ENCODE measurements at regions not wholly inside any gene's neighbourhood (a gene's known extent, or its start where the extent isn't known, plus 50 kb on each side); places are given as distances from the start of the nearest gene placed in this dataset.

DNA sequence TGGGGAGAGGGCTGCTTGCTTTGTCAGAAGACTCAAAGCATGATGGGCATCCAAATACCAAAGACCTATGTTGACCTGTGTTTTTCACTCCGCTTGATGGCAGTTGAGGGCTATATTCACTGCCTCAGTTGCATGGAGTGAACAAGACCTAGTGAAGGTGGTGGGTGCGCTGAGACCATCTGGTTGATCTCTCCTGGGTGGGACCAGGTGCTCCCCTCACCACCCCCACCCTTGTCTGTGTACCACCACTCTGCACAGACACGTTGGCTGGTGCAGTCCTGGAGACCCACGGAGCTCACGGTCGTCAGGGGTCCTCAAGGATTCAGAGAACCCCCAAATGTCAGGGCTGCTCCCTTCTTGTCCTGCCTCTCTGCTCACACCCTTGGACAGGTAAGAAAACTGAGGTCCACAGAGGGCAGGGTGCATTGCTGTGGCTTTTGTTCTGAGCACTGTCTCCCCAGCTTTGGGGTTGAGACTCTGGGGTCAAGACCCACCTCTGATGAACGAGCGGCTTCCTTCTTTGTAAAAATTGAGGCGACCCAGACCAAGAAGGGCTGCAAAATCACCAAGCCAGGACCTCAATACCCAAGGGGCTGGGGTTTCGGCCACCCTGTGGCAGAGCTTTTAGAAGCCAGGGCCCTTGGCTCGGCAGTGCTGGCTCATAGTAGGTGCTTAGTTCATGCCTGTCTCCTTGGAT, 166.3 kb upstream of the RTL1 start:
- no peak for DNase-seq

DNA sequence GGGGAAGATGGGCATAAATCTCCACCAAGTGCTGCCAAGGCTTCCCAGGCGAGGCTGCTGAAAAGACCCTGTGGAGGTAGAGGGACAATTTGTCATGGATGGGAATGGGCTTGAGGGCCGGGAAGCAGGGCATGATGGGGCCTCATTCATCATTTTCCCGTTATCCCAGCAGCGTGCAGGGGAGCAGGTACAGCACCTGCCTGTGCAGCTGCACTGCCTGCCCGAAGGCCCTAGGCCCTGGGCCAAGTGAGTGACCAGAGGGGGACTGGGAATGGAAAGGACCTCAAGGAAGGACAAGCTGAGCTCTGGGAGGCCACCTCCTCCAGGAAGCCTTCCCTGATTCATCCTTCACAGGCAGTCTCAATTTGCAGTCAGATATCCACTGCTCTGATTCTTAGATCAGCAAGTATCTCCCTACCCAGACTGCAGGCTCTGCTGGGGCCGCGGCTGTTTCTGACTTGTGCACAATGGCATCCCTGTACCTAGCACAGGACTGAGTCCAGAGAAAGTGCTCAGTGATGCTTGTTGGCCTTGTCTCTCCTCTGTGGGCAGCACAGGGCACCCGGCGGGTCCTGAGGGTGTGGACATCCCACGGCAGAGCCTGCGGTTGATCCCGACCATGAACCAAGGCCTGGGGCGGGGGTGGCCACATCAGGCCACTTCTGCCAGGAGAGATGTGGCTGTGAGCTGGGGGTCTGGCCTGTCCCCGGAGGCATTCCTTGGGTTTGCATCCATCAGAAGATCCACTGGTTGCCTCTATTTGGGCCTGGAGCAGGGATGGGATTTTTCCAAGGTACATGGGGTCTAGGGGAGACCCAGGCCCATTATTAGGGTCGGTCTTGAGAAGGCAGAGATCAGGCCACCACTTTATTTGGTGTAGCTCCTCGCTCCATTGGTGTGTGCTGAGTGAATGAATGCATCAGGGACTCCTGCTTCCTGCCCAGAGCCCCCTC, 167.3 kb upstream of the RTL1 start:
- DNase-seq, result no peak

DNA sequence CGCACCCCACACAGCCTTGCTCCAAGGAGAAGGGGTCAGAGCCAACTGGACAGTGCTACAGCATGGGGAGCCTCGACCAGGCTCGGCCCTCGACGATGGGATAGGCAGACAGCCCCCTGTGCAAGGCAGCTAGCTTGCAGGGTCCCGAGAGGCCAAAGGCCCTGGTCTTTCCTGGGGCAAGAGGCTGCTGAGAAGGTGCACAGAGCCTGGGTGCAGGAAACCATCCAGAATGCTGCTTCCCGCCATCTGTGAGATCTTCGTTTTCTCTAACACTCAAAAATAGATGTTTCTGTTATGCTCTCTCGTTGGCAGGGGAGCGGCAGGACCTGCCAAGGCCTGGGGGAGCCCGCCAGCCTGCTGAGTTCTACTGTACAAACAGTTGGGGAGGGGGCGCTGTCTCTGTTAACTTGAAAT, 168.0 kb upstream of the RTL1 start:
- DNase-seq, result no peak

DNA sequence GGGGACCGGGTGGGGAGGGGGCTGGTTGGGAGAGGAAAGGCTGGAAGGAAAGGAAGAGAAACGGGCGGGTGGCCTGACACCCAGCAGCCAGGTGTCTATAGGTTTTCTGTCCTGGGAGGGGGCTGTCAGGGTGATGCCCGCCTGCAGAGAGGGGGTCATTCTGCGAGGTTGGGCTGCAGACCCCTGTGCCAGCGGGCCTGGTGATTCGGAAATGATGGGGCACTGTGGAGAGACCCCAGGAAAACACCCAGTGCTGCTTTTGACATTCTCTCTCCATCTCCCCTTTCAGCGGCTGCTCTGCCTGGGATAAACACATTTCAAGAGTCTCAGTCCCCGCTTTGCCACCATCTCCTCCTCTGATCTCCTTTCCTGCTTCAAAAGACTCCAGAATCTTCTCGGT, 168.5 kb upstream of the RTL1 start:
- DNase-seq, result no peak

DNA sequence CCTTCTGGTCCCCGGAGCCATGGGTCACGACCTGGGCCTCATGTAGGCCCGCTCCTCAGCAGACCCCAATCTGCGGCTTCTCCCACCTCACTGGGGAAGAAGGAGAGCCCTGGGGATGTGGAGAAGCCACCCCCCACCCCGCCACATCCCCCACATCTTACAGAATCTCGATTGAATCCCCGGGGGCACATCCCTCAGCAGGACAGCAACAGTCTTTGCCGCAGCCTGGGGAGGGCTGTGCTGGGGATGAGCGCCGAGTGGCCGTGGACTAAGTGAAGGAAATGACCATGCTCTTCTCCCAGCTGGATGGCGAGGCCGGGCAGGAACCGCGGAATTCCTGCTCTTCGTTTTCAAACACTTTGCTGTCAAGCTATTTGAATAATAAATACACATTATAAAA, 169.0 kb upstream of the RTL1 start:
- DNase-seq, result no peak

DNA sequence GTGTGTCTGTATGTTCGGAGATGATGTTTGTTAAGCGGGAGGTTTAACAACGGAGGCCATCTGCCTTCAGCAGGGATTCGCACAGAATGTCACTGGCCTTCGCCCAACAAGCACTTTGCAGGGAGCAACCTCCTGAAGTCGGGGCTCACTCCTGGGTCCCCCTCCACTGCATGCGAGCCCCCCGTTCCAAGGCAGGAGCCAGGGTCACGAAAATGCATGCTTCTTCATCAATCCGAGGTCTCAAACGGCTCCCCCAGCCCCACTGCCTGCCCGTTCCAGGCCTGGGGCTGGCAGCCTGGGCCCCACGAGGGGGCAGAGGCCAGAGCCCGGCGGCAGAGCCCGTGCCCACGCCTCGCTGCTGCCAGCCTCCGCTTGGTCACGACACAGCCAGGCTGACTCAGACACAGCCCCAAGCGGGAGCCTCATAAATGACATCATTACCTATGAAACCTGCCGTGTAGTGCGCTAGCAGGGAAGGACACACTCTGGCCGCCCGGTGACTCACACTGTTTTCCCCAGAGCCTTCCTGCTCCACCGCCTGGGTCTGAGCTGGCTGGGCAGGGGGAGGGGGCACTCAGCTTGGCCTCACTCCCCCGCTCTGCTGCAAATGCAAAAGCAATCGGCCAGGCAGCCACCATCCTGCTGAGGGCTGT, 169.5 kb upstream of the RTL1 start:
- DNase-seq, result peak; percentile 32

DNA sequence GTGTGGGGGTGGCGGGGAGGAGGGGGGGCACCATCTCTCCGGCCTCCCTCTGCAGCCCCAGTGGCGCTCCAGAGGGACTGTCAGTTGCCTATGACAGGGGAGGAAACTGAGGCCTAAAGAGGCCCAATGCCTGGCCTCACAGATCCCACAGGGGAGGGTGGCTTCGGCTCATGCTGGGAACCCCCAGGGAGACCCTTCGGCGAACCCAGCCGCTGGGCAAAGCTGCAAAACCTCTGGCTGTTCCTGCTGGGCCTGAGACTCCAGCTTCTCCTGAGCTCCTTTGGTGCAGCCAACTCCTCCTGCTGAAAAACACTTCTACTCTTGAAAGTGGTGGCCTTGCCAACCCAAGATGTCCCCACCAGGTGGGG, 170.1 kb upstream of the RTL1 start:
- DNase-seq, result no peak

DNA sequence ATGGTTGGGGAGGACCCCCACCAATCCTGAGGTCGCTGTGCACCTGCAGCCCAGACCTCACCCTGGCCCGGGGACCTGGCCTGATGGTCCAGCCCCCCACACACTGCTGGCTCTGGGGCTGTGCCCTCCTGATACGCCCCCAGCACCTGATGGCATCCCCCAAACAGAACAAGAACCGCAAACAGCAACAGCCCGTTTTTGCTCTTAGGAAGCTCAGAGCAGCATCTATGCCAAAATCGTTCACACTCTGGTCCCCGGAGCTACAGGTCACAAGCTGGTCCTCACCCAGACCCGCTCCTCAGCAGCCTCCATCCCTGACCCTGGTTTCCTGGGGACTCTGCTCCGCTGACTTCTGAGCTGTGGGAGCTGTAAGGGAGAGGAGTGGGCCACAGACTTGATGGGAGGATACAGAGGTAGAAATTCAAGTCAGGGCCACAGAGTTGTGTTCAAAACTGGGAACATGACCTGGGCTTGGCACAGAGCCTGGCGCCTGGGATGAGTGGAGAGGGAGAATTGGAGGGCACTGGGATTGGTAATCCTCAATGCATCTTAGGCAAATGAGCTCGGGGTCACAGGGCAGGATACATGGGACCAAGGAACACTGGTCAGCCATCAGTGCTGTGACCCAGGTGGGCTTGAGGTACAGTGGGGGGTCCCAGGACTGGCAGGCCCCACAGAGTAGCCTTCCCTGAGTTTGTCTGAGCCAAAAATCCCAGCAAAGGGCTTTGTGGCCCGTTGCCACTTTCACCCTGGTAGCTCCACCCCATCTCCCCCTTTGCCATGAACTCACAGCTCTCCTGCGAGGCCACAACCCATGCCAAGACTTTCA, 170.9 kb upstream of the RTL1 start:
- no peak for DNase-seq

DNA sequence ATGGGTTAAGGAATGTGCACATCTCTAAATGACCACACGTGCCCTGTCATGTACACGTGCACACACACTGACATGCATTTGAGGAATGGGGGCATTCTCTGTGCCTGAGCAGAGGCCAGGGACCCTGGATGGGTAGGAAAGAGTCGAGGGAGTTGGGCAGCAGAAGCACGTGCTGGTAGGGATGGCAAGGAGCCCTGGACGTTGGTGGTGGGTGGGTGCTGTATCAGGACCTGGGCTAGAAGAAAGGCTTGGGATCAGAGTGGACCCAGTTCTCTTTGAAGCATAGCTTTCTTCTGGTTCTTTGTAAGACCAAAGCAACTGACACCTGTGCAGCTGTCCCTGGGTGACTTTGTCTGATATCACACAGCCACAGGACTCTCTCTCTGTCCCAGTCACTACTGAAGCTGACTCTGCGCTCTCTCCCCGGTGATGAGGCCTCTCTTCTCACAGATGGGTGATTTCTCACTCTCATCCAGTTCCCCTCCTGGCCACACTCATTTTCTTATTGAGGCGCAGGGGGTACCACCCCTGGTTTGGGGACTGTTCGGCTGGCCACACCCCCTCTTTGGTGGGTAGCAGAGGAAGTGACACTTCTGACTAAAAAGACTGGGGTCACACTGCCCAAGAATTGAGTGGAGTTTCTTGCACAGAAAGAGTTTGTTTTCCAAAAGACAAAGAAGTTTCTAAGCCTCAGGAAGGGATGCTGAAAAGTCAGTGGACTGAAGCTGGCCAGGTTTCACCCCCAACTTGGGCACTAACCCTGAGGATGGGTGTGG, 171.7 kb upstream of the RTL1 start:
- peak; percentile 8 for DNase-seq

DNA sequence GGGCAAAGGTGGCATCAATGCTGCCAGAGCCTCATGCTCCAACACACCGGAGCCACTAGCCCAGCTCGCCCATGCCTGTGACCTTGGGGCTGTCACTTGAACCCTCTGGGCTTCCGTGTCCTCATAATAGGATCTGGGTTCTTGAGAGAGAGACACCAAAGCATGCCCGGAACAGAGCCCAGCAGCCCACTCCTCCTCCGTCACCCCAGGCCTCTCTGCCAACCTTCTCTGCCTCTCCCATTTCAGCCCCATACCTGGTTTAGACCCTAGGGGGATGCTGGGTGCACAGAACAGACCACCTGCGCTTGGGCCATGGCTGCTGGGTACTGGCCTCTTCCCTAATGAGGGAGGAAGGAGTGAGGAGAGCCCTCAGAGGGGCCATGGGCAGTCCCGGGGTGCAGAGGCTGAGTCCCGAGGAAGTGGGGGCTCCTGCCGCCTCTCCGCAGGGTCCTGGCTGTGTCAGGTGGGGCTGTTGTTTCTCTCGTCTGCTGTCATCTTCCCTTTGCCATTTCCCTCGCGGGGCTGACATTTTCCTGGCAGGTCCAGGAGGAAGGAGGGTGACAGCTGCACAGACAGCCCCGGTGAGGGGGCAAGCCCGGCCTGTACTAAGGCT, 172.4 kb upstream of the RTL1 start:
- DNase-seq, result no peak

DNA sequence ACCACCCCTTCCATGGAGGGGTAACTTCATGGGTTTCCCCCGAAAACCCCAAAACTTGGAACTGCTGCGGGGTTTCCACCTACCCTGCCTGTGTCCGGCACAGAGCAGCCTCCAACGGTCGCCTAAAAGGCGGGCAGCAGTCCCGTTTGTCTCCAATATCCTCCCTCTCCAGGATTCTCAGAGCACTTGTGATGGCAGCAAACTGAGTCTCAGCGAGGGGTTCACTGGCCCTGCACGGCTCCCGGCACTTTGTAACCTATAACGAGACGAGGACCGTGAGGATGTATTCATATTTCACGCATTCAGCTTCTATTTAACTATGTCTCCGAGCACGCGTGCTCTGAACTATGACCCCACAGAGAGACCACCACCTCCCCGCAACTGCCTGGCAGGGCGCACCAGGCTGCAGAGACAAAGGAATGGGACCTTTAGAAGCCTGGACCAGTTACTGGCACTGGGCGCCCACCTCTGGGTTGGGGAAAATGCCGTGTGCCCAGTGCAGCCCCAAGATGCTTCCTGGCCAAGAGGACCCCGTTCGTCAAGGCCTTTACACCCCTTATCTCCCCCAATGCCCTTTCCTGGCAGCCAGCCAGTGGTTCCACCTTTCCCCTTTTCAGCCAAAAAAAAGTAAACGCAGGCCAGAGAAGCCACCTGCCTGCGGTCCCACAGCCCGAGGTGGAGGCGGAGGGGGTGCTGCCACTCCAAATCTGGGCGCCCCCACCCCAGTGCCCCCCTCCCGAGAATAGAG, 173.1 kb upstream of the RTL1 start:
- no peak for DNase-seq

DNA sequence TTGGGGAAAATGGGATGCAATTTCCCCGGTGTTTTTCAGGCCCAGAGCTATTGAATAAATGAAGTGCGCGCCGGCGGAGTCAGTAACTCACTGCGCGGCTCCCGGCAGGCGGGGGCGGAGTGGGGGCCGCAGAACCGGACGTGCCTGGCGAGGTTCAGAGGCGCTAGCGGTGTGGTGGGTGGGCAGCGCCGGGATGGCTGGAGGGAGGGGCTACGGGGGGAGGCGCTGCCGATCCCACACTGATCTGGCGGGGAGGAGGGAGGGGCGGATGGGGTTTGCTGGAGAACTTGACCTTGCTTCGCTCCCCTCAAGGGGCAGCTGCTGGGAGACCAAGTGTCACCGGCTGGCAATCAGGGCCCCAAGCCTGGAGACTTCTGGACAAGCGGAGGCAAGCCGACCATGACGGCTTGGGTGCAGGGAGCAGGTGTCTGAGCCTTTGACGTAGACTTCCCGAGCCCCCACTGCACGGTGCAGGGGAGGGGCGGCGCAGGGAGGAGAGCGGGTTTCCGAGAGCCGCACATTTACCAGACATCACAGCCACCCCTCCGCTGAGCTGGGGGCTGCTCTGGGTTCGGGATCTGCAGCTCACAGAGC, 174.1 kb upstream of the RTL1 start:
- DNase-seq, result no peak

DNA sequence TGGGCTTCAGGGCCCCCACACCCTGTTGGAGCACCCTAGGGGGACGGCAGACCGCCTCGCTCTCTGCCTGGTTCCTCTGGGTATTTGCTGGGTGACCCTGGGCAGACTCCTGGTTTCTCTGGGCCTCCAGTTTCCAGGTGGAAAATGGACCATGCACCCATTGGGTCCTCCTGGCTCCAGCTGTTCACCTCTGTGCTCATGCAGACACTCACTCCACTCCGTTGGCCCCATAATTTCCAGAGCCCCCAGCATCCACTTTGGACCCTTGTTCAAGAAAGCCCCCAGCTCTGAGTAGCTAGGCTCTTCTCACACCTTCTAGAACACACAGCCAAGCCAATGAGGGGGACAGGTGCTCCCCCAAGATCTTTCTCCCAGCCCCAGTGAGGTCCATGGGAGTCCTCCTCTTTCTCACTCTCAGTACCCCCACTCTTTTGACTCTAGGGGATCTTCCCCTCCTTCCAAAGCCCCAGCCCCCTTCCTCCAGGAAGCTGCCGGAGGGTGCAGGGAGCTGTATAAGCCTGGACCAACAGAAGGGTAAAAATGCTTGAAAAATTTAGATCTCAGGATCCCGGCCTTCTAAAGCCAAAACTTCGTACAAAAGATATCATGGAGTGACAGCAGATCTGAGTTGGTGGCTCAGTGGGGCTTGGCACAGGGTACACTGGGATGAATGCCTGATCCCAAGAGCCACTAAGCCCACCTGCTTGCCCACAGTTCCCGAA, 174.8 kb upstream of the RTL1 start:
- no peak for DNase-seq

DNA sequence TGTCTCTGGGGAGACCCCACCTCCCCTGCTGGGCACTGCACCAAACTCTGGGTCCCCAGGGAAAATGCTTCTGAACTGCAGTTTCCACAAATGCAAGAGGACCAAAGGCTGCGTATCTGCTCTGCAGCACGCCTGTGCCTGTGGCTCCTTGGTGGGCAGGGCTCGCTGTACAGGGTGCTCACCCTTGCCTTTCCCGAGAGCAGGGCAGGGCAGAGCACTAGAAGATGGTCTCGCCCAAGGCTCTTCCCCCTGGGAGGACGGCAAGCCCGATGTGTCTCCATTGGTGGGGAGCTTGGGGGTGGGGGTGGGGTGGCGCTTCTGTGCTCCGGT, 175.3 kb upstream of the RTL1 start:
- DNase-seq, result no peak

DNA sequence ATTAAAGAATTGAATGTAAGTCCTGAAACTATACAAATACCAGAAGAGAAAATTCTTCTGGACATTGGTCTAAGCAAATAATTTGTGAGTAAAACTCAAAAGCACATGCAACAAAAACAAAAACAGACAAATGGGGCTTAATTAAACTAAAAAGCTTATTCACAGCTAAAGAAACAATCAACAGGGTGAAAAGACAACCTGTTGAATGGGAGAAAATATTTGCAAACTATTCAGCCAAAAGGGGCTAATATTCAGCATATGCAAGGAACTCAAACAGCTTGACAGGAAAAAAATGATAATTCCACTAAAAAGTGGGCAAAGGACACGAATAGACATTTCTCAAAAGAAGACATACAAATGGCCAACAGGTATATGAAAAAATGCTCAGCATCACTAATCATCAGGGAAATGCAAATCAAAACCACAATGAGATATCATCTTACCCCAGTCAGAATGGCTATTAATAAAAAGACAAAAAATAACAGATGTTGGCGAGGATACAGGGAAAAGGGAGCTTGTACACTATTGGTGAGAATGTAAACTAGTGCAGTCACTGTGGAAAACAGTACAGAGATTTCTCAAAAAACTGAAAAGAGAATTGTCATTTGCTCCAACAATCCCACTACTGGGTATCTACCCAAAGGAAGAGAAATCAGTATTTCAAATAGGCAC, 177.5 kb upstream of the RTL1 start:
- DNase-seq, result no peak

DNA sequence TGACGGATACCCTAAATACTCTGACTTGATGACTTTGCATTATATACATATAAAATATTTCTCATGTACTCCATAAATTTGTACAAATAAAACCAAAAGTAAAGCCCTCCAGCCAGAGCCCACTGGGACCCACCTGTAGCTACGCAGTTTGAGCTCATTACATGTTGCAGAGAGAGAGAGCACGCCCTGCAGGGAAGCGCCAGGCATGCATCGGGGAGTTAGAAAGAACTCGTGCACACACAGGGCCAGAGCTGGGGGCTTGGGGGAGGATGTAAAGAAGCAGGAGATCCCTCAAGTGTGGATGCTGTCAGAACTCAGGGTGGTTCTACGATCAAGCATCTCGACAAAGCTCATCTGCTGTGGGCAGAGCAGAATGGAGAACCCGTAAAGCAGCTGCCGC, 178.5 kb upstream of the RTL1 start:
- no peak for DNase-seq

DNA sequence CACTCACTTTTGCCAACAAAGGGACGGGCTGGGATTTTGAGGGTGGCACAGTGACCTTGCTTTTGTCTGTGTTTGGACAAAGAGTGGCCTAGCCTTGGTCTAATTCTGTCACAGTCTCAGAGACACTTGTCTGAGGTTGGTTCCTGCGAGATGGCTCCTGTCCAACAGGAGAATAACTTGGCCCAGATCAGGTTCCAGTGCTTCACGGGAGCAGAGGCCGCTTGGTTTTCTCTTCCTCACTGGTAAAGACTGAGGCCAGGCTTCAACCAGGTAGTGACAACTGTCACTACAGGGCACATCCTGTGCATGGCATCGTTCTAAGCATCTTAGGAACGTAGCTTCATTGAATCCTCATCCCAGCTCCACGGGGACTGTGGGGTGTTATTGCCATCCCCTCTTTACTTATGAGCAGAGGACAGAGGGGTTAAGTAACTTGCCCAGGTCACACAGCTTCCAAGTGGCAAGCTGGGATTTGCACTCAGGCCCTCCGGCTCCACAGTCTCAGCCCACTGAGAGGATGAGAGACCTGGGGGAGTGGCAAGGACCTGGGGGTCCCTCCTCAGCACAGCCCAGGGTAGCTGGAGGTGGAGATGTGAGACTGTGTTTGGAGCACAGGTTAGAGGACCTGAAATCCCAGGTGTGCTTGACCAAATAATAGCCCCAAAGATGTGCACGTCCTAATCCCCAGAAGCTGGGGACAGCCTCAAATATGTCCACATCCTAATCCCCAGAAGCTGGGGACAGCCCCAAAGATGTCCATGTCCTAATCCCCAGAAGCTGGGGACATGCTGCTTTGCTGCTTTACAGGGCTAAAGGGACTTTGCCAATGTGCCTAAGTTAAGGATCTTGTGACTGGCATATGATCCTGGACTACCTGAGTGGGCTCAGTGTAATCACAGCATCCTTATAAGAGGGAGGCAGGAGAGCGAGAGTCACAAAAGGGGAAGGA, 179.2 kb upstream of the RTL1 start:
- no peak for DNase-seq

All from activated CD4-positive, alpha-beta T cell treated with anti-CD3 and anti-CD28 coated beads for 48 hours (primary cell).